SK-N-SH treated with all-trans-retinoic acid at 6 μM for 48 hours (cell line): ENCODE measurements at regions not wholly inside any gene's neighbourhood (a gene's known extent, or its start where the extent isn't known, plus 50 kb on each side); places are given as distances from the start of the nearest gene placed in this dataset.

ENCODE experiments used
- ATAC-seq: fragments of 200-7000 bp; cut with Tn5 transposase; 3 replicates; pipeline ENCODE4 v1.9.1; 2020; ENCODE audit warnings: mild to moderate bottlenecking, moderate library complexity
- ARNTL ChIP-seq: fragments of 450-650 bp; formaldehyde crosslinking; IDR thresholded peaks from 2 replicates; pipeline ENCODE4 v1.5.0; 2020; ENCODE audit warnings: low read depth, mild to moderate bottlenecking, moderate library complexity, borderline replicate concordance
- BACH2 ChIP-seq: fragments of 250-450 bp; sonication (Bioruptor Pico); IDR thresholded peaks from 2 replicates; pipeline ENCODE4 v1.9.0; 2021; ENCODE audit warnings: mild to moderate bottlenecking, borderline replicate concordance
- CREB5 ChIP-seq: fragments of 250-450 bp; sonication (Bioruptor Pico); IDR thresholded peaks from 2 replicates; pipeline ENCODE4 v1.5.1; 2020; ENCODE audit warnings: low read depth, mild to moderate bottlenecking, moderate library complexity
- CSDC2 ChIP-seq: fragments of 250-450 bp; sonication (Bioruptor Pico); IDR thresholded peaks from 2 replicates; pipeline ENCODE4 v1.5.0; 2020; ENCODE audit warnings: mild to moderate bottlenecking, moderate library complexity
- CSRNP3 ChIP-seq: fragments of 250-450 bp; sonication (Bioruptor Pico); IDR thresholded peaks from 2 replicates; pipeline ENCODE4 v1.5.1; 2021; ENCODE audit warnings: mild to moderate bottlenecking, moderate library complexity
- ESRRG ChIP-seq: fragments of 250-450 bp; sonication (Bioruptor Pico); IDR thresholded peaks from 2 replicates; pipeline ENCODE4 v1.6.1; 2021; ENCODE audit warnings: mild to moderate bottlenecking
- GLIS3 ChIP-seq: fragments of 250-450 bp; sonication (Bioruptor Pico); IDR thresholded peaks from 2 replicates; pipeline ENCODE4 v1.5.0; 2020; ENCODE audit warnings: mild to moderate bottlenecking, moderate library complexity
- ISL1 ChIP-seq: fragments of 250-450 bp; sonication (Bioruptor Pico); IDR thresholded peaks from 2 replicates; pipeline ENCODE4 v2.1.2; 2022; ENCODE audit warnings: mild to moderate bottlenecking, moderate library complexity
- OSR1 ChIP-seq: fragments of 250-450 bp; sonication (Bioruptor Pico); IDR thresholded peaks from 2 replicates; pipeline ENCODE4 v1.8.0; 2022; ENCODE audit warnings: moderate library complexity, mild to moderate bottlenecking, inconsistent platforms
- PATZ1 ChIP-seq: fragments of 250-450 bp; sonication (Bioruptor Pico); IDR thresholded peaks from 2 replicates; pipeline ENCODE4 v1.8.0; 2020; ENCODE audit warnings: mild to moderate bottlenecking, moderate library complexity, borderline replicate concordance
- POU6F1 ChIP-seq: fragments of 250-450 bp; sonication (Bioruptor Pico); IDR thresholded peaks from 2 replicates; pipeline ENCODE4 v1.8.0; 2021; ENCODE audit warnings: low read depth, mild to moderate bottlenecking, moderate library complexity, borderline replicate concordance
- PPARA ChIP-seq: fragments of 250-450 bp; sonication (Bioruptor Pico); IDR thresholded peaks from 2 replicates; pipeline ENCODE4 v1.5.0; 2020; ENCODE audit warnings: mild to moderate bottlenecking, borderline replicate concordance
- RARB ChIP-seq: fragments of 250-450 bp; sonication (Bioruptor Pico); IDR thresholded peaks from 2 replicates; pipeline ENCODE4 v1.8.0; 2021; ENCODE audit warnings: mild to moderate bottlenecking, moderate library complexity
- SNAI2 ChIP-seq: fragments of 250-450 bp; sonication (Bioruptor Pico); IDR thresholded peaks from 2 replicates; pipeline ENCODE4 v1.5.0; 2020; ENCODE audit warnings: mild to moderate bottlenecking, moderate library complexity
- TCF4 ChIP-seq: fragments of 250-450 bp; sonication (Bioruptor Pico); IDR thresholded peaks from 2 replicates; pipeline ENCODE4 v1.8.0; 2021; ENCODE audit warnings: mild to moderate bottlenecking, moderate library complexity, borderline replicate concordance
- TOX ChIP-seq: fragments of 250-450 bp; sonication (Bioruptor Pico); IDR thresholded peaks from 2 replicates; pipeline ENCODE4 v1.8.0; 2021; ENCODE audit warnings: mild to moderate bottlenecking, moderate library complexity, borderline replicate concordance
- TSHZ2 ChIP-seq: fragments of 250-450 bp; sonication (Bioruptor Pico); IDR thresholded peaks from 2 replicates; pipeline ENCODE4 v1.5.0; 2020; ENCODE audit warnings: mild to moderate bottlenecking, moderate library complexity
- ZC3H10 ChIP-seq: fragments of 250-450 bp; sonication (Bioruptor Pico); IDR thresholded peaks from 2 replicates; pipeline ENCODE4 v1.5.1; 2021; ENCODE audit warnings: mild to moderate bottlenecking, moderate library complexity
- ZFP3 ChIP-seq: fragments of 250-450 bp; sonication (Bioruptor Pico); IDR thresholded peaks from 2 replicates; pipeline ENCODE4 v1.5.0; 2020; ENCODE audit warnings: mild to moderate bottlenecking, moderate library complexity
- ZNF565 ChIP-seq: fragments of 450-650 bp; formaldehyde crosslinking; conservative IDR thresholded peaks from 2 replicates; pipeline ENCODE4 v1.5.0; 2020; ENCODE audit warnings: low read depth, mild to moderate bottlenecking, moderate library complexity
- ZNF70 ChIP-seq: fragments of 450-650 bp; formaldehyde crosslinking; IDR thresholded peaks from 2 replicates; pipeline ENCODE4 v1.5.0; 2020; ENCODE audit warnings: mild to moderate bottlenecking, moderate library complexity
- ZNF8 ChIP-seq: fragments of 450-650 bp; formaldehyde crosslinking; IDR thresholded peaks from 2 replicates; pipeline ENCODE4 v1.5.0; 2020; ENCODE audit warnings: mild to moderate bottlenecking, moderate library complexity

GRCh38 chr10:20685462-20685861 lies 211.6 kb downstream of the NEBL start:
- TF ChIP-seq ZNF8 (CRISPR knock-in tag), result no peak
- no peak for TF ChIP-seq ZC3H10
- TF ChIP-seq BACH2 (CRISPR knock-in tag), result no peak
- no peak for TF ChIP-seq PPARA (CRISPR knock-in tag)
- no peak for TF ChIP-seq SNAI2 (CRISPR knock-in tag)
- TF ChIP-seq GLIS3 (CRISPR knock-in tag), result no peak
- no peak for TF ChIP-seq POU6F1 (CRISPR knock-in tag)
- no peak for TF ChIP-seq OSR1
- TF ChIP-seq CSRNP3 (CRISPR knock-in tag), result no peak
- no peak for TF ChIP-seq ESRRG (CRISPR knock-in tag)
- TF ChIP-seq ZNF70 (CRISPR knock-in tag), result no peak
- no peak for TF ChIP-seq TOX
- TF ChIP-seq PATZ1, result no peak
- no peak for TF ChIP-seq TSHZ2
- no peak for TF ChIP-seq CREB5 (CRISPR knock-in tag)
- TF ChIP-seq RARB (CRISPR knock-in tag), result no peak
- TF ChIP-seq ARNTL (CRISPR knock-in tag), result no peak
- no peak for TF ChIP-seq TCF4 (CRISPR knock-in tag)
- no peak for ATAC-seq

- no peak for ATAC-seq
- no peak for TF ChIP-seq ISL1 (CRISPR knock-in tag)
- TF ChIP-seq TSHZ2, result no peak
- no peak for TF ChIP-seq ESRRG (CRISPR knock-in tag)
Measured at GRCh38 chr10:20683345-20683744, 213.8 kb downstream of the NEBL start.

GRCh38 chr10:20682782-20683181 lies 214.3 kb downstream of the NEBL start:
- no peak for ATAC-seq
- TF ChIP-seq SNAI2 (CRISPR knock-in tag) (no peak), RARB (CRISPR knock-in tag) (no peak), ARNTL (CRISPR knock-in tag) (no peak), CSRNP3 (CRISPR knock-in tag) (no peak), CSDC2 (no peak), ZNF70 (CRISPR knock-in tag) (no peak), BACH2 (CRISPR knock-in tag) (no peak), ZNF565 (CRISPR knock-in tag) (no peak), ZFP3 (CRISPR knock-in tag) (no peak), TCF4 (CRISPR knock-in tag) (no peak)
- TF ChIP-seq, all 23 proteins: peak for 0
